Forelimb muscle (tissue), 1 donor: ENCODE measurements at regions not wholly inside any gene's neighbourhood (a gene's known extent, or its start where the extent isn't known, plus 50 kb on each side); places are given as distances from the start of the nearest gene placed in this dataset.

Experiments
- DNase-seq: peaks from one replicate; pipeline ENCODE4 v3.0.0-alpha.2; 2013; ENCODE audit warnings: low read depth

DNA sequence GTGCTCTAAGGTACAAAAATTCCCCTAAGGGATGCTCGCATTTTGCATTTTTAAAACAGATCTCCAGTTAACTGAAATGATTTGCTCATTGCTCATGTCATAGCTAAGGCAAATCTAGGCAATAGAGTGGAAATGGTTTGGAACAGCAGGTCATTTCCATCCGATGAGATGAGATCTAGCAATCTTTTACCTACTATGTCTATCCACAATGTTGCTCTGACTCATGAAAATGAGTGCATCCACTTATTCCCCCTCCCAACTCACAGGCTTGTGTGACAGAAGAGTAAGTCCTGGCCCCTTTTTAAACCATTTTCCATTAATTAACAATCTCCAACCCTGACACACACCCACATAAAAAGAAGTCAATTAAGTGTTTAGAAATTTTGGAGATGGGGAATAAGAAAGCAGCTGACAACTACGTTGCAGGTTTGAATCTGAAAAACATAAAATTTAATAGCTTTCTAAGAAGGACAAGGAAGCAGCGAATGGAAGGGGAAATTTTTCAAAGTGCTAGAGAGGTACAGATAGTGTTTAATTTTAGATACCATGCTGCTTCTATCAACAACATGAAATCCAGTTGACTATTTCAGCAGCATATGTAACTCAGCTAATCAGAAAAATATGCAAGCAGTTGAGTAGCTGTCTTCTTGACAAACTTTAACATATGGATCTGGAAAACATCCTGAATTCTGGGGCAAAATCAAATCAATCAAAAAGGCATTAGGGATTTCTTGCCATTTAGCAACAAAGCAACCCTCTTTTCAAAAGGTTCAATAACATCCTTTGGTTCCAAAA, 112.0 kb downstream of the TMCO5A start:
- DNase-seq, result no peak

DNA sequence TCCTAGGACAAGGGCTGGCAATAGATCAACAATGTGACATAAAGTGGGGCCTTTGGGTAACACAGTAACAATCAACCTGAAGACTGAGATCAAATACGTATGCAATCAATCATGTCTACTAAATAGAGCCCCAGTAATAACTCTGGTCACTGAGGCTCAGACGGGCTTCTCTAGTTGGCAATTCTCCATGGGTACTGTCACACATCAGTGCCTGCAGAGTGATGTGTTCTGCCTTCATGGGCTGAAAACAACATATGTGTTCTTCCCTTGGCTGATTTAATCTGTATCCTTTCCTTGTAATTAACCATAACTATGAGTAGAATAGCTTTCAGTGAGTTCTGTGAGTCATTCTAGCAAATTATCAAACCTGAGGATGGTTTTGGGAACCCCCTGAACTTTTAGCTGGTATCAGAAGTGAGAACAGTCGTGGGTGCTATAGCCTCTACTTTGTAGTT, 113.6 kb downstream of the TMCO5A start:
- DNase-seq, result no peak

DNA sequence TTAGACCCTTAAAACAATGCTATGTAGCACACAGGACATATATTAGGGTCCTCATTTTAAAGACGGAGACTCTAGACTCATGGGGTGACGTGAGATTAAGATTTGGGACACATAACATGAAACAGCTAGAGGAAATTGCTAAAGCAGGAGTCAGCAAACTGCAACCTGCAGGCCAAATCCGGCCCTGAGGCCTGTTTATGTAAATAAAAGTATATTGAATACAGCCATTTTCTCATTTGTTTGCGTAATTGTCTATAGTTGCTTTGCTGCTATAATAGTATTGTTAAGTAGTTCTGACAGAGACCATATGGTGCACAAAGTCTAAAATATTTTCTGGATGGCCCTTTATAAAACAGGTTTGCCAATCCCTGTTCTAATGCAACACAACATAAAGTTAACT, 115.5 kb downstream of the TMCO5A start:
- DNase-seq, result no peak

DNA sequence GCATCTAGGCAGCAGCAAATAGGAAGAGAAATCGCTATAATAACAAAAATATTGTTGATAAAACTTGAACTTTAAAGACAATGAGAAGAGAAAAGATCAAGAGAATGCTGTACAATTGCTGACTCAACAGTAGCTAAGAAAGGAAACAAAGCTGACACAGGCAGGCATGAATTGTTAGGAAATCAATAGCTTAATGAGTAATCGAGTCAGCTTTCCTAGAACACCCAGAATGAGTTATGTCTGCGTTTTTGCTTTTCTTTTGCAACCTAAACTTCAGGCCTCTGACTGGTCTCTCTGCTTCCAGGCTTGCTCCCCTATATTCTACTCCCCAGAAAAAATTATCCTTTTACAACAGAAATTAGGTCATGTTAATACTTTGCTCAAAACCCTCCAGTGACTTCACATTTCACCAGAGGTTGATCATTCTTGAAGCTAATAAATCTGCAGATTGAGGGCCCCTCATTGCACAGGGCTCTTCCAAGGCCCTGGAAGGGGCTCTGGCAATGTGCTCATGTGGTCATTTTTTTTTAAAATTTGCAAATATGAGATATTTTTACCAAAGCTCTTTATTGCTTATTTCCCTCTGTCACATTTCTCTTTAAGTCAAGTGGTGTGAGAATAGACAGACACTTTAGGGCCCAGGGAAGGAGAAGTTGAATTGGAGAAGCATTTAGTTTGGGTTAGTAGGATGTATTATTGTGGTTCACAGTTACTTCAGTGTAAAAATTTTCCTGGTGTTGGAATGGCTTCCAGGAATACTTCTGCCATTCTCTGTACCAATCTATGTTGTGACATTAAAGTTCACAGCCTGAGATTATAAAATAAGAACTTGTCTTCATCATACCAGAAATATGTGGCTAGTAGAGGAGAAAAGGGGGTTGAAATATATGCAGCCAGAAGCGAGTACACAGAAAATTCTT, 116.3 kb downstream of the TMCO5A start:
- no peak for DNase-seq

DNA sequence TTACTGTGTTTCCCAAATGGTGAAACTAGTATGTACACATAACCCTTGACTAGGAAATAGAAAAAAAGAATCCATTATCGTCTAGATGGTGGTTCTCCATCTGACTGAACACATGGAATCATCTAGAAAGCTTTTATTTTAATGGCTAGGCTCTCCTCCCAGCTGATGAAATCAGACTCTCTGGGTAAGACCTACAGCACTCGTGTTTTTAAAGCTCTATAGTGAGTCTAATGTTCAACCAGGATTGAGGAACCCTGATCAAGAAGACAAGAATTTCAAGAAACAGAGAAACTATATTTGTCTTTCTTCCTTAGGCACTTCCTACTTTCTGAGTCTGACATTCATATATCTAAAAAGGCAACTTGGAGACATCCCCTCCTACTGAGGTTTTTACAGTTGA, 118.8 kb downstream of the TMCO5A start:
- no peak for DNase-seq

DNA sequence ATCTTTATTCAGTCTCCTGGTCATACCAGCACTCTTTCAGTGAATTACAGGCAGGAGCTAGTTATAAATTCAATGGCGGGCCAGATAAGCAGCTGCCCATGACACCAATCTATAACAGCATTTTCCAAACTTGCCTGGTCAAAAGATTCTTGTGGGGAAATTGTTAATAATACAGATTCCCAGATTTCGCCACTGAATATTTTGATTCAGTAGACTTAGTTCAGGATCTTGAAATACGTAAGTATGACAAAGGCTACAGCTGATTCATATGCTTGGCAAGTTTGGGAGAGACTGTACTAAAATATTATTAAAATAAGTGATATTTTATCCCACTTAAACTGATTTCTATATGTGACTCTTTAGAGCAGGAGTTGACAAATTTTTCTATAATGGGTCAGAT, 119.3 kb downstream of the TMCO5A start:
- DNase-seq, result no peak

DNA sequence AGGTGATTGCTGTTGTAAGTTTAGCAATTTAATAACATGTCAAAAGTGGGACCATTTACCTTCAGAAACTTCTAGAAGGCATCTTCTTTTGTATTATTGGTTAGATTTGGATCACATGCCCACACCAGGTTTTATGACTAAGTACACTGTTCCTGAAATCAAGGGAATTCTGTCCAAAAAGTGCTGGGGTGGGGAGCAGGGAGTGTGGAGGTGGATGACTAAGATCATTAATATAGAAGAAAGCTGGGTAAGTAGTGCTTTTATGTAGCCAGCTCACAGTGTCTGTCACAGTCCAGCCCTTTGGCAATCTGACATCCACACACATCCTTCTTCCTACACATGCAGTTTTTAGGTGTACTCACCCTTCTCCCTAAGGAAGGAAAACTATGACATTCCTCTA, 120.0 kb downstream of the TMCO5A start:
- no peak for DNase-seq

DNA sequence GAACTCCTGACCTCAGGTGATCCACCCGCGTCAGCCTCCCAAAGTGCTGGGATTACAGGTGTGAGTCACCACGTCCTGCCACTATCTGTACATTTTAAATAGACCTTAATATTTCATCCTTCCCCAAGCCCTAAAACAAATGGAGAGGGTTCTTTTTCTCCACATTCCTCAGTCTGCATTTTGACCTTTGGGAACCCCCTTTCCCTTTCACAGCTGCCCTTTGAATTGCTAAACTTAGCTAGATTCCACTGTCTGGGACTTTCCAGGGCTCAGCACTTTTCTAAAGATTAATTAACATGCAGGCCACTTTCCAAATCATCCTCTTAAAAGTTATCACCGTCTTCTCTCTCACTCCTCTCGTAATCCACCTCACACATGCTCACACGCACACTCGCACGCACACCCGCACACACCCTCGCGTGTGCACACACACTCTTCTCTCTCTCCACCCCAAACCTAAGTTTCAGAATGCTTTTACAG, 124.2 kb downstream of the TMCO5A start:
- DNase-seq, result no peak

DNA sequence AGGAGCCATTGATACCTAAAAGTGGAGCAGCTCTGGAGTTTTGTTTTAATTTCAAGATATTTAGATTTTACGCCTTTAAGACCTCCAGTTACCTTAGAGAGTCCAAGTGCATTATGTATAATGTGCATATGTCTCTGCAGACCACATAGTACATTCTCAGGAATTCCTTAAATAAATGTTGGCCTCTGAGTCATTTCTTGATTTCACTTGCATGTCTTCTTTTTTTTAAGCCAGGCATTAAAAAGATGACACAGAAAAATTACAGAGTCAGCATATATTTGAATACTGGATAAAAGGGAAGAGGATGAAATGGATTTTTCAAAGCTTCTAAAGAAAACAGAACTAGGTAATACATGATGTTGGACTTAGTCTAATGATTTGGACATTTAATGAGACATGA, 125.2 kb downstream of the TMCO5A start:
- DNase-seq, result no peak

DNA sequence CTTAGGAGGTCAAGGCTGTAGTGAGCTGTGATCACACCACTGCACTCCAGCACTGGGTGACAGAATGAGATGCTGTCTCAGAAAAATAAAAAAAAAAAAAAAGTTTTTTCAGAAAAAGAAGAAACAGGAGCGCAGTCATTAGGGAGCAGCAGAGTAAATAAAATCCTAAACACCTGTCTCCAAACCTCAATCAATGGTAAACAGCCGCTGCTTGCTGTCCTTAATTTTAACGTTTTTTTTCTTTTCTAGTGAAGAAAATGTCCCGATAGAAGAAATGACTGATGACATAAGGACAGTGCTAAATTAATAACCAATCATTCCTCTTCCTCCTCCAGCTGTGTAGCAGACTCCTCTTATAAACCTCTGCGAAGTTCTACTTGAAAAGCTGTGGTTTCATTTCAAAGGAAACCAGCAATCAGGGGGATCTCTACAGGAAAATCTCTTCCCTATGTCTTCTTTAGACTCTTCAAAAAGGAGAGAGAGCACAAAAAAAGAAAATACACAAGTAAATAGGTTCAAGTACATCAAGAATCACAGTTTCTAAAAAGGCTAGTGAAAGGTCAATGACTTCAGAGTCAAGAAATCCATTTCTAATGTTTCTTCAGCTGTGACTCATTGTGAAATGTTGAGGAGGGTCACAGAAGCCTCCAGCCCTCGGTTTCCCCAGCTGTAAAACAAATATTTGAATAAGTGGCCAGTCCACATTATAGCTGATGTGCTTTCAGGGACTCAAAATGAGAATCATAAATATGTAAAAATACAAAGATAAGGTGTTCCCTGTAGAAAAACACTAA, 127.6 kb downstream of the TMCO5A start:
- no peak for DNase-seq

DNA sequence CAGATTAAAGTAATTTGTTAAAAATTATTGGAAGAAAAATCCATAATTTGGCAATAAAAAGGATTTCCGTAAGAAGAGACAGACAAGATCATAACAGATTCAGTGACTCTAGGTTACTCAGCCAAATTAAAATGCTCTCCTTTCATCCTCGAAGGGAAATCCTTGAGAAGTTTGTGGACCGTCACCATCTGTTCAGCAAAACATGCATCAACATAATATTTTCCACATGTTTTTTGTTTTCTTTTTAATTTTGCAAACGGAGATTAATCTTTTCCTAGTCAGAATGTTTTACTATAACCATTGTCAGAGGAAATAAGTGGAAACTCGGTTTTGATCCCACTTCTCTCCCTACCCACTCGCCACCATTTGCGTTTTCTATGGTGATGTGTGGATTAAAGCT, 128.3 kb downstream of the TMCO5A start:
- no peak for DNase-seq

DNA sequence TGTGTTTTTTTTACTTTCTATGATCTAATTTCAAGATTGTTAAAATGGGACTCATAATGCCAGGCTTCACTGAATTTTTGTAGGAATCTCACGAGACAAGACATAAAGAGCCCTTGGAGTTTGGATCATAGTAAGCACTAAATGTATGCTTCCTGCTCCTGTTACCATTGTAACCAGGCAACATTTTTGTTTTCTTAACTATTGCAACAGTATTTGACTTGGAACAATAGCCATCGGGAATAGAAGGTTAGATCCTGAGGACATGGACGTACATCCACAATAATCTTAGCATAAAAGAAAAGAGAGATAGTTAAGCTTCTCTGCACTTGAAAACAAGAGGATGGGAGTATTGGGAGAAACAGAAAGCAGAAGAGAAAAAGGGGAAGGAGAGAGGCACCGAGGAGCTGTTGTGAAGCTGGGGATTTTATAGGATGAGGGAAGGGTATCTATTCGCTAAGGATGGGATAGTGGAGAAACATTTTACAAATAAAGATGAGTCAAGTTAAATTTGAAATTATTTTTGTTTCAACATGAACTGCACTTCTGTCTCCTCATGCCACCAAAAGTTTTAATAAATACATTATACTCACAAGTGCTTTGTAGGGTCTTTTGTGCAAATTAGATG, 131.4 kb downstream of the TMCO5A start:
- DNase-seq, result no peak

DNA sequence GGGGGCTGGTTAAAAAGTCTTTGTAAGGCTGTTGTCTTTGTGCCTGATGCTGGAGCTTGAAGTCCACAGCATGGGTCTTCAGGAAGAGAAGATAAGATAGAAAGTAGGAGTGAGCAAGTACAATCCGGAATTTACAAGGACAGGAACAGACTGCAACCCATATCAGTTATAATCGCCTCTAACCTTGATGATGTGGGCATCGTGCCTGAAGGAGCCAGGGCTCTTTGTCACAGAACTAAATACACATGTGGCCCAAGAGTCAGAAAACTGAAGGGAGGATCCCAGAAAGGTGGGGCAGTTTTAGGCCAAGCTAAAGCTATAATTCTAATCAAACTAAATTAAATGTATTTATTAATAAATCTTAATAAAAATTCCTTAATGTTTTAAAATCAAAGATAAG, 132.2 kb downstream of the TMCO5A start:
- no peak for DNase-seq

DNA sequence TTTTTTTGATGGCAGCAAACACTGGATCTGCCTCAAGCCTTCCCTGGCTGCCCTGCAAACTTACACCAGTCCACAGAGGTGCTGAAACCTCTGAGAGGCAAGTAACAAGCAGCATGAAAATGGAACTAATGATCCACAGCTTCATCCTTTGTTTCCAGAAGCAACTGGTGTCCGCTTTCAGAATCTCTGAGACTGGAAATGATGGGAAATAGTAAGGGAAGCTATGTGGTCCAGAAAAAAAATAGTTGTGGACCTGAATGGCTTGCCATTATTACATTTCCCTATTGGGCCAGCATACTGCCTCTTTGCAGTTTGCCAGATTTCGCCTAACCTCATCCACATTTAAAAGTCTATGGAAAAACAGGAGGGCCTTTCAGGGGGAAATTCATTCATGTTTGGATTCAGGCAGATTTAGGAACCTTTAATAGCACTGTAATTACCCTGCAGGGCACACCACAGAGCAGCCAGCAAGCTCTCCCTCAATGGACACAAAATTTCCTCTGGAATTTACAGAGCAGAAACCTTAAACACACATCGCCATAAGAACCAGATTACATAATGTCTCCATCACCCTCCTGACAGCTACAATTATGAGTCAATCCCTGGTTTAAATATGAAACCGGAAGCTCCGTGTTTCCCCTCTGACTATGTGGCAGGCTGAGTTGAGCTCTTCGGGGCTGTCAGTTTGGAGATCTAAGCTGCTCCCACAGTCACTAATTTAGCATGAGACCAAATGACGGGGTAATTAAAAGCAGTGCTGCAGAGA, 134.4 kb downstream of the TMCO5A start:
- no peak for DNase-seq

DNA sequence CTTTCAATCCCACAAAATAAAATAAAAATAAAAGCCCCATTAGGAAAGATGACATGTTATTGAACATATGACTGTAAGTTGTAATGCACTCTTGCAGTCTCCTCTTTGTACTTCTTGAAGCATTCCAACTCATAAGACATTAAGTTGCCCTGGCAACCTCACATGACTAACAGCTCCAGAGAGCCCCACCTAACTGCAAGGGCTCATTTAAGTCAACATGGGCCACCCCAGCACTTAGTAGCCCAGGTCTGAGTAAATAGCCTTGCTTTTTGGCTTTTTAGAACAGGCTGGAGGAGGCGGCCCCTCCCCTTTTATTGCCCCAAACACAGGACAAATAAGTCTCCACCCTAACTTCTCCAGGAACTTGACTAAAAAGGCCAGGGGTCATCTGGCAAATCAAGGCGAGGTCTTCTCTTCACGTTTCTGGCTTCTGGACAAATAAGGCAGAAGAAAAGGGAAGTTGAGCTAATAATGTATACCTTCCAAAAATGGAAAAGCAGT, 135.1 kb downstream of the TMCO5A start:
- DNase-seq, result no peak

DNA sequence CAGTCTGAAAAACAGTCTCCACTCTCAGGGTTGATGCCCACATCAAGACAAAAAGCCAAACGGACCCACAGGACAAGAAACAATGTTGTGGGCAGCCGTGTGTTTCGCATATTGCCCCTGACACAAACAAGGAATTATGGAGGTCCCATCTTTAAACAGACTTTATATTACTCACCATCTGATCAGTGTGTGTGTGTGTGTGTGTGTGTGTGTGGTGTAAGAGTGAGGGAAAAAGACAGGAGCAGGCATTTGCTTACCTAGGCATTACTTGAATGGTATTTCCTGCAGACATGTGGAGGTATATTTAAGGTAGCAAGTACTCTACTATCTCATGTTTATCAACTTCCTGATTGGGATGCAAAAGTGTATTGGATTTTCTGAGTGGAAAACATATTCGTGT, 136.3 kb downstream of the TMCO5A start:
- no peak for DNase-seq

DNA sequence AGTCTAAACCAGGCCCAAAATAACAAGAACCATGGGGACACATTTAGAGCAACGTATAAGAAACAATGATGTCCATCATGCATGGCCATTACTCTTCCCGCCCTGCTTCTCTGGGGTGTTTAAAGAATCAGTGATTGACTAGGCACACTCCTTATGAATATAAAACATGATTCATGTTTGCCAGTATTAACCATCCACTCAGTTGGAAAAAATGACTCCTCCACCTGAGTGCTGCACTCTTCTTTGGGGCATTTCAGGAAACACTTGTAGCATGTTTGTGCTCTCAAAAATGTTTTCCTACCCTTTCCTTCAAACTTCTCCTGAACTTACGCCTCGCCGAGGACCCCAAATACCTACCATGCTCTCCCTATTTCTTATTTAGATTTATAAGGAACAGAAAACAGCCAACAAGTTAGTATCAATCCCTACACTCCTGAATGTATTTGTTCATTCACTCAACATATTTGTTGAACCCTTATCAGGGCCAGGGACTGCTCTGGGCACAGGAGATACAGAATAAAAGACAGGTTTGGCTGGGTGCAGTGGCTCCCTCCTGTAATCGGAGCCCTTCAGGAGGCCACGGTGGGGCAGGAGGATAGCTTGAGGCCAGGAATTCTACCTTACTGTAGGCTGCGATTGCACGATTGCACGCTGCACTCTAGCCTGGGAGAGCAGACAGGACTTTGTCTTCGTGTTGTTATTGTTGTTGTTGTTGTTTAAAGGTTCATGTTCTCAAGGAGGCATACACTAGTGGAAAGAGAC, 137.0 kb downstream of the TMCO5A start:
- no peak for DNase-seq

DNA sequence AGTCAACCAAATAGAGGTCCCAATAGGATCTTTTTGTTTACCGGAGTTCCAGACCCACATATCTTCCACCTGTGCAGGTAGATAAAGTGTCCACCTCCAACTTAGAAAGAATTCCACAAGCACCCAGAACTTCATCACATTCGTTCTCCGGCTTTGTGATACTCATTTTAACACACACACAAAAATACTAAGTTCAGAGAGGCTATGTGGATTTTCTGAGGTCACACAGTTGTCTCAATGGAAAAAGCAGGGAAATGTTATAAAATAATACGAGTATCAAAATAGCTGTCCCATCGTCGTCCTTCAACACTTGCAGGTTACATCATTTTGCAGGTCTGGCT, 137.5 kb downstream of the TMCO5A start:
- no peak for DNase-seq

DNA sequence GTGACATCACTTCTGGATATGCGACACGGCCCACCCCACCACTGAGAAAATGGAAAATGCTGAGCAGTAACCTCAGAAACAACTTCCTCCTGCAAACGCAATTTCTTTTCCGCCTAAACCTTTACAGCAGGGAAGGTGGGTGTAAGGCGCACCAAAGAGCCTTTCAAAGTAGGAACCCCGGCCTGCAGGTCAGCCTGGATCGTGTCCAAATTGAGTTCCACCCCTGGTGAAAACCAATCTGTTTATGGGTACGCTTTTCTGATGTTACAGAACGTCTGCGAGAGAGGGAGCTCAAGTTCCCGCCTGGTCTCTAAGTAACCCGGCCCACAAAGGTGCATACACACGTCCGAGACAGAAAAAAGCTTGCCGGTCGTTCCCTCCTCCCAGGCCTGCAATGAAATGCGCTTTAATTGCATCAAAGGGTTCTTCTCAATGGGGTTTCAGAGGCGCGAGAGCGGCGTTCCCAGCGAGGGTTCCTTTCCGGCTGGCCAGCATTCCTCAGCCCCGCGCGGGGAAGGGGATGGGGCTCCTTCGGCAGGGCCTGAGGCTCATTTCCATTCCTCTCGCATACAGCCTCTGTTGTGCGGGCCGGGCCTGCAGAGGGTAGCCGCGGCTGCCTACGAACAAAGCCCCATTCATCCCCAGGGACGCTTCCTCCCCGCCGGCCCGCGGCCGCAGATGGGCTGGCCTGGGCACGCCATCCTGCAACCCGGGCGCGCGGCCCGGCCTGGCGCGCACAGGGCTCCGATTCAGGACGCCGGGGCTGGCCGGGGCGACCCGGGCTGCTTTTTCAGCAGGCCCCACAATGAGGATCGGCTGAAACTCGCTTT, 138.1 kb downstream of the TMCO5A start:
- DNase-seq, result no peak
